HL-60 (cell line): ENCODE measurements at regions not wholly inside any gene's neighbourhood (a gene's known extent, or its start where the extent isn't known, plus 50 kb on each side); places are given as distances from the start of the nearest gene placed in this dataset.

Source experiments
- DNase-seq, 2 experiments: peaks; one replicate each; pipeline ENCODE4 v3.0.0-alpha.2; 2010 to 2020; ENCODE audit warnings: low read depth in 1 of 2, low spot score in 1 of 2
- H3K27ac ChIP-seq: fragments of 250-450 bp; sonication (Bioruptor Pico); replicated peaks from 2 replicates; pipeline ENCODE4 v1.5.1; 2020; ENCODE audit warnings: mild to moderate bottlenecking, moderate library complexity
- H3K27me3 ChIP-seq: fragments of 250-450 bp; sonication (Bioruptor Pico); 2 replicates; pipeline ENCODE4 v1.5.1; 2021; ENCODE audit warnings: mild to moderate bottlenecking, moderate library complexity; ENCODE audit not compliant: insufficient read depth, poor library complexity, severe bottlenecking
- H3K4me3 ChIP-seq: replicated peaks from 2 replicates; pipeline ENCODE4 v1.5.1; 2011; ENCODE audit warnings: mild to moderate bottlenecking, control low read depth, low read length; ENCODE audit not compliant: insufficient read depth
- GABPA ChIP-seq: IDR thresholded peaks from 2 replicates; pipeline ENCODE4 v1.6.1; 2012; ENCODE audit warnings: low read depth
- POLR2AphosphoS5 ChIP-seq: IDR thresholded peaks from 2 replicates; pipeline ENCODE4 v1.6.1; 2012; ENCODE audit warnings: low read depth
- SPI1 ChIP-seq: IDR thresholded peaks from 2 replicates; pipeline ENCODE4 v1.6.1; 2012; ENCODE audit warnings: low read depth, mild to moderate bottlenecking, borderline replicate concordance
- TF ChIP-seq, protein P1 (sequence below): IDR thresholded peaks from one replicate; pipeline ENCODE4 v1.5.1; 2011; ENCODE audit warnings: low read length, control low read depth, inconsistent platforms; ENCODE audit not compliant: insufficient read depth
- TF ChIP-seq, protein P2 (sequence below): IDR thresholded peaks from 2 replicates; pipeline ENCODE4 v1.6.1; 2012; ENCODE audit warnings: low read depth; ENCODE audit not compliant: insufficient replicate concordance

DNA sequence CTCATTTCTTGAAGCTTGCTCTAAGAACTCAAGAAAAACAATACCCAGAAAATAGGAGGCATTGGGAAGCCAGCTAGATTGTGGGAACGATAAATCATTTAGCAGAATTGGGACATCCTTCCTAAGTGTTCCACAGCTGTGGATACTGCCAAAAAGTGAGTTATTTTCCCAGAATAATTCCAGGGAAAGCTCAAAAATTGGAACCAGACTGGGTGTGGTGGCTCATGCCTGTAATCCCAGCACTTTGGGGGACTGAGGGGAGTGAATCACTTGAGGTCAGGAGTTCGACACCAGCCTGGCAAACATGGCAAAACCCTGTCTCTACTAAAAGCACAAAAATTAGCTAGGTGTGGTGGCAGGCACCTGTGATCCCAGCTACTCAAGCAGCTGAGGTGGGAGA is 68.2 kb upstream of the GK2 start:
- H3K27ac ChIP-seq = no peak overlapping the region
- TF ChIP-seq SPI1 = no peak
- TF ChIP-seq, protein P1, sequence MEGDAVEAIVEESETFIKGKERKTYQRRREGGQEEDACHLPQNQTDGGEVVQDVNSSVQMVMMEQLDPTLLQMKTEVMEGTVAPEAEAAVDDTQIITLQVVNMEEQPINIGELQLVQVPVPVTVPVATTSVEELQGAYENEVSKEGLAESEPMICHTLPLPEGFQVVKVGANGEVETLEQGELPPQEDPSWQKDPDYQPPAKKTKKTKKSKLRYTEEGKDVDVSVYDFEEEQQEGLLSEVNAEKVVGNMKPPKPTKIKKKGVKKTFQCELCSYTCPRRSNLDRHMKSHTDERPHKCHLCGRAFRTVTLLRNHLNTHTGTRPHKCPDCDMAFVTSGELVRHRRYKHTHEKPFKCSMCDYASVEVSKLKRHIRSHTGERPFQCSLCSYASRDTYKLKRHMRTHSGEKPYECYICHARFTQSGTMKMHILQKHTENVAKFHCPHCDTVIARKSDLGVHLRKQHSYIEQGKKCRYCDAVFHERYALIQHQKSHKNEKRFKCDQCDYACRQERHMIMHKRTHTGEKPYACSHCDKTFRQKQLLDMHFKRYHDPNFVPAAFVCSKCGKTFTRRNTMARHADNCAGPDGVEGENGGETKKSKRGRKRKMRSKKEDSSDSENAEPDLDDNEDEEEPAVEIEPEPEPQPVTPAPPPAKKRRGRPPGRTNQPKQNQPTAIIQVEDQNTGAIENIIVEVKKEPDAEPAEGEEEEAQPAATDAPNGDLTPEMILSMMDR = no peak
- no peak for TF ChIP-seq GABPA
- no peak for TF ChIP-seq POLR2AphosphoS5
- TF ChIP-seq, protein P2, sequence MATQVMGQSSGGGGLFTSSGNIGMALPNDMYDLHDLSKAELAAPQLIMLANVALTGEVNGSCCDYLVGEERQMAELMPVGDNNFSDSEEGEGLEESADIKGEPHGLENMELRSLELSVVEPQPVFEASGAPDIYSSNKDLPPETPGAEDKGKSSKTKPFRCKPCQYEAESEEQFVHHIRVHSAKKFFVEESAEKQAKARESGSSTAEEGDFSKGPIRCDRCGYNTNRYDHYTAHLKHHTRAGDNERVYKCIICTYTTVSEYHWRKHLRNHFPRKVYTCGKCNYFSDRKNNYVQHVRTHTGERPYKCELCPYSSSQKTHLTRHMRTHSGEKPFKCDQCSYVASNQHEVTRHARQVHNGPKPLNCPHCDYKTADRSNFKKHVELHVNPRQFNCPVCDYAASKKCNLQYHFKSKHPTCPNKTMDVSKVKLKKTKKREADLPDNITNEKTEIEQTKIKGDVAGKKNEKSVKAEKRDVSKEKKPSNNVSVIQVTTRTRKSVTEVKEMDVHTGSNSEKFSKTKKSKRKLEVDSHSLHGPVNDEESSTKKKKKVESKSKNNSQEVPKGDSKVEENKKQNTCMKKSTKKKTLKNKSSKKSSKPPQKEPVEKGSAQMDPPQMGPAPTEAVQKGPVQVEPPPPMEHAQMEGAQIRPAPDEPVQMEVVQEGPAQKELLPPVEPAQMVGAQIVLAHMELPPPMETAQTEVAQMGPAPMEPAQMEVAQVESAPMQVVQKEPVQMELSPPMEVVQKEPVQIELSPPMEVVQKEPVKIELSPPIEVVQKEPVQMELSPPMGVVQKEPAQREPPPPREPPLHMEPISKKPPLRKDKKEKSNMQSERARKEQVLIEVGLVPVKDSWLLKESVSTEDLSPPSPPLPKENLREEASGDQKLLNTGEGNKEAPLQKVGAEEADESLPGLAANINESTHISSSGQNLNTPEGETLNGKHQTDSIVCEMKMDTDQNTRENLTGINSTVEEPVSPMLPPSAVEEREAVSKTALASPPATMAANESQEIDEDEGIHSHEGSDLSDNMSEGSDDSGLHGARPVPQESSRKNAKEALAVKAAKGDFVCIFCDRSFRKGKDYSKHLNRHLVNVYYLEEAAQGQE = no peak
- DNase-seq = no peak
- no peaks in the 10 kb centered on the region for H3K27me3 ChIP-seq
- no peak overlapping the region for H3K4me3 ChIP-seq

DNA sequence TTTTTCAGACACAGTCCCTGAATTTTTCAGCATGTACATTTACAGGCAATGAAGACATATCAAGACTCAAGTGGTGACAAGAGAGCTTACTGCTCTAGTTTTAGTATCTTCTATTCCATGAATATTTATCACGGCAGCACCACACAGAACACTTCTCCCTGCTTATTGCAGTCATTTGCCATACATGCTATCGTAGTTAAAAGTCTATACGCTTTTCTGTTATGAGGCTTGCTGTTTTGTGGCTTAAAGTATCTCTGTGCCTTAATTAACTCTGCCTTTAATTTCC is 65.4 kb upstream of the GK2 start:
- no peak for DNase-seq
- Histone ChIP-seq H3K27ac (no peak overlapping the region), H3K27me3 (no peaks in the 10 kb centered on the region), H3K4me3 (no peak overlapping the region)
- TF ChIP-seq SPI1 (no peak), GABPA (no peak)
- TF ChIP-seq, protein P2 = no peak
- TF ChIP-seq, protein P1 = no peak

DNA sequence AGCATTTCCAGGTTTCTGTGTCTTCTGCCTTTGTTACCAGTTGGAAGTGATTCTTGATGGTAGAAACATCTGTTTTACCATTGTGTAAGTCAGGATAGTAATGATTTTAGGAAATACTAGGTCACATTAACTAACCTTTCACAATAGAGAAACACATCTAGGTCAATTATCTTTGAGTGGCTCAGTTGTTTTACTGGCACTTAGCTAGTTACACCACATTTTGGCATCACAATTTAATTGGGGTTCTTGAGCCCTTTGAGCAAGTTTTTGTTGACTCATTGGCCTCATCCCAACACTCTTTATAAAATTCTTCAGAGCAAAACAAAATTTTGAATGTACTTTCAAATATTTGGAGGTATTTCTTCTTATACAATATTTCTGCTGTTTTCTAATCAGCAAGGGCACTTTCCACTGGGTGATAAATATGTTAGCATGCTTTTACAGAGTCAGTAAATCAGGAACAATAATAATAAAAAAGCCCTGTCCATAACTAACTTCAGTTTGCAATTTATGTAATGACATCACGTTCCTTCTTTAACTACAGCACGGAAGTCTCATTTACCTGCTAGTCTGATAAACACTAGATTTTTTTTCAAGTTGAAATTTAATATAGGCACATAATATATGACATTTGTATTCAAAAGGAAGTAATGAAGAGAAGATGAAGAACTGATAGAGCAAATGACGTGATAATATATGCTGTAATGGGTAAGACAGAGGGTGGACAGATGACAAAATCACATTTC is 64.8 kb upstream of the GK2 start:
- no peaks in the 10 kb centered on the region for H3K27me3 ChIP-seq
- no peak overlapping the region for H3K27ac ChIP-seq
- DNase-seq = no peak
- H3K4me3 ChIP-seq = no peak overlapping the region
- no peak for TF ChIP-seq POLR2AphosphoS5

- DNase-seq = no peak
- TF ChIP-seq GABPA (no peak), POLR2AphosphoS5 (no peak), SPI1 (no peak)
- TF ChIP-seq, protein P1 = no peak
- TF ChIP-seq, protein P2 = no peak
- Histone ChIP-seq H3K27ac (no peak overlapping the region), H3K4me3 (no peak overlapping the region), H3K27me3 (no peaks in the 10 kb centered on the region)
These were observed 64.0 kb upstream of the GK2 start for GRCh38 chr4:79472036-79472435.
